GM12873 (cell line): ENCODE measurements at regions not wholly inside any gene's neighbourhood (a gene's known extent, or its start where the extent isn't known, plus 50 kb on each side); places are given as distances from the start of the nearest gene placed in this dataset.

Source experiments
- TF ChIP-seq, protein P1 (sequence below): IDR thresholded peaks from 2 replicates; pipeline ENCODE4 v1.5.1; 2012; ENCODE audit warnings: low read depth, mild to moderate bottlenecking, moderate library complexity, low read length, control low read depth; ENCODE audit not compliant: insufficient read depth; ENCODE audit errors: missing control alignments

GRCh38 chr12:72146495-72146894, 125.7 kb upstream of the TRHDE start:
- TF ChIP-seq, protein P1, sequence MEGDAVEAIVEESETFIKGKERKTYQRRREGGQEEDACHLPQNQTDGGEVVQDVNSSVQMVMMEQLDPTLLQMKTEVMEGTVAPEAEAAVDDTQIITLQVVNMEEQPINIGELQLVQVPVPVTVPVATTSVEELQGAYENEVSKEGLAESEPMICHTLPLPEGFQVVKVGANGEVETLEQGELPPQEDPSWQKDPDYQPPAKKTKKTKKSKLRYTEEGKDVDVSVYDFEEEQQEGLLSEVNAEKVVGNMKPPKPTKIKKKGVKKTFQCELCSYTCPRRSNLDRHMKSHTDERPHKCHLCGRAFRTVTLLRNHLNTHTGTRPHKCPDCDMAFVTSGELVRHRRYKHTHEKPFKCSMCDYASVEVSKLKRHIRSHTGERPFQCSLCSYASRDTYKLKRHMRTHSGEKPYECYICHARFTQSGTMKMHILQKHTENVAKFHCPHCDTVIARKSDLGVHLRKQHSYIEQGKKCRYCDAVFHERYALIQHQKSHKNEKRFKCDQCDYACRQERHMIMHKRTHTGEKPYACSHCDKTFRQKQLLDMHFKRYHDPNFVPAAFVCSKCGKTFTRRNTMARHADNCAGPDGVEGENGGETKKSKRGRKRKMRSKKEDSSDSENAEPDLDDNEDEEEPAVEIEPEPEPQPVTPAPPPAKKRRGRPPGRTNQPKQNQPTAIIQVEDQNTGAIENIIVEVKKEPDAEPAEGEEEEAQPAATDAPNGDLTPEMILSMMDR, result no peak

- TF ChIP-seq, protein P1, result no peak
Measured at GRCh38 chr12:72148709-72149108, 123.5 kb upstream of the TRHDE start.

DNA sequence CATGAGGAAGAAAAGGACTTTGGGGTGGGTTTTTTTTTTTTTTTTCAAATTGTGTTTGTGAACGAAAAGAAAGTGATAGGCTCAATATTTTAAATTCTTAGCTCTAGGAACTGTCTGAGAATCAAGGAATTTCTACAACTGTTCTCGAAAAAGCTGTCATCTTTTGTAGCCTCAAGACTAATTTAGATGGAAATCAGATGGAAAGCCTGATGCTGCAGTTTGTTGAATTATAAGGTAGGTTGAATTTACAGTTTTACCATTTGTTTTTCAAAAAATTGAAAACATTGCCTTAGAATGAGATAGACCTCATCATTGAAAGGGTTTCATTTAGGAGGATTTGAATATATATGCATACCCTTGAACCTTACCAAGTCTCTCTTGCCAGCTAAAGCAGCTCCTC, 109.3 kb upstream of the TRHDE start:
- TF ChIP-seq, protein P1, result no peak

DNA sequence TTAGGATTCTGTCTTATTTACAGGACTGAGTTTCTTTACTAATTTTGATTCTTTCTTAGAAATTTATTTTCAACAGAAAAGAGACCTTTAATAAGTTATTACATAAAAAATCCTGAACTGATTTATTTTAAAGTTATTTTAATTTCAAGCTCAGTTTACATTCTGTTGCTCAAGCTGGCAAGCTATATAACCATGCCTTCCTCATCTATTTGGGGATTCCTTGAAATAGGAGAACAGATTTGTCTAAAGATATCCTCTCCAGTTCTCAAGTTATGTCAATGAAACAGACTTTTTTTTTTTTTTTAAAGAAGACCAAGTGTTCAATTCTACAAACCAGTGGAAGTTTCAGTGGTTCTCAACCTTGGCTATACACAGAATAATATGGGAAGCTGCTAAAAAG, 103.3 kb upstream of the TRHDE start:
- TF ChIP-seq, protein P1, result no peak

- TF ChIP-seq, protein P1, result no peak
Measured at GRCh38 chr12:72173974-72174373, 98.2 kb upstream of the TRHDE start.

GRCh38 chr12:72178244-72178643, 93.9 kb upstream of the TRHDE start:
- TF ChIP-seq, protein P1, result no peak

GRCh38 chr12:72178871-72179270, 93.3 kb upstream of the TRHDE start:
- TF ChIP-seq, protein P1, result no peak
